CD4-positive, alpha-beta T cell (primary cell): ENCODE measurements at regions not wholly inside any gene's neighbourhood (a gene's known extent, or its start where the extent isn't known, plus 50 kb on each side); places are given as distances from the start of the nearest gene placed in this dataset.

Experiments used
- ATAC-seq: fragments of 200-7000 bp; cut with Tn5 transposase; one replicate; pipeline ENCODE4 v1.10.0; 2022; ENCODE audit warnings: mild to moderate bottlenecking; ENCODE audit not compliant: poor library complexity
- CTCF ChIA-PET: fragments of 350-600 bp; sonication (Branson Sonifier 250); formaldehyde crosslinking; loops from one replicate; lab custom pipeline; 2021; ENCODE audit warnings: antibody characterized with exemption, inconsistent platforms; lab: Charles Lee
- POLR2A ChIA-PET: fragments of 350-600 bp; sonication (Branson Sonifier 250); formaldehyde crosslinking; loops from one replicate; lab custom pipeline; 2021; ENCODE audit warnings: antibody characterized with exemption, inconsistent platforms; lab: Charles Lee
- DNase-seq, 14 experiments: peaks; one replicate each; pipeline ENCODE4 v3.0.0-alpha.2; 2013 to 2020; ENCODE audit warnings: mixed read lengths in 2 of 14
- H3K27ac ChIP-seq, 2 donors: one replicate each; pipeline versions ENCODE4 v1.5.1 to v1.7.0; 2013; ENCODE audit warnings: low read length in 2 of 2, low read depth in 1 of 2, mild to moderate bottlenecking in 1 of 2
- H3K27me3 ChIP-seq, 2 experiments: 1 replicate in 1 of 2; 2 replicates in 1 of 2; pipeline versions ENCODE4 v1.6.1 to v1.7.0; 2013; ENCODE audit warnings: low read length in 2 of 2, control low read depth in 1 of 2, mild to moderate bottlenecking in 1 of 2, moderate library complexity in 1 of 2; ENCODE audit not compliant: insufficient read depth in 2 of 2, control insufficient read depth in 1 of 2
- H3K36me3 ChIP-seq: one replicate; pipeline ENCODE4 v1.6.1; 2013; ENCODE audit warnings: low read length, control low read depth; ENCODE audit not compliant: insufficient read depth
- H3K4me1 ChIP-seq: one replicate; pipeline ENCODE4 v1.6.1; 2013; ENCODE audit warnings: low read length, control low read depth; ENCODE audit not compliant: insufficient read depth
- H3K4me3 ChIP-seq: one replicate; pipeline ENCODE4 v1.5.1; 2013; ENCODE audit warnings: mild to moderate bottlenecking, low read length, moderate library complexity
- H3K9me3 ChIP-seq, 2 experiments: 1 replicate in 1 of 2; 2 replicates in 1 of 2; pipeline versions ENCODE4 v1.6.1 to v1.7.0; 2013; ENCODE audit warnings: low read length in 2 of 2, mild to moderate bottlenecking in 2 of 2, control low read depth in 1 of 2, moderate library complexity in 1 of 2; ENCODE audit not compliant: control insufficient read depth in 1 of 2, insufficient read depth in 1 of 2
- H3K27ac Mint-ChIP-seq: one replicate; pipeline ENCODE4 v1.8.0; 2020; ENCODE audit warnings: mixed read lengths
- H3K27me3 Mint-ChIP-seq: one replicate; pipeline ENCODE4 v1.8.0; 2021; ENCODE audit warnings: mixed read lengths
- H3K36me3 Mint-ChIP-seq: one replicate; pipeline ENCODE4 v1.8.0; 2021; ENCODE audit warnings: low read depth, mixed read lengths
- H3K4me1 Mint-ChIP-seq: one replicate; pipeline ENCODE4 v1.8.0; 2021; ENCODE audit warnings: low read depth, mixed read lengths
- H3K4me3 Mint-ChIP-seq: one replicate; pipeline ENCODE4 v1.8.0; 2020; ENCODE audit warnings: mild to moderate bottlenecking, mixed read lengths
- H3K9me3 Mint-ChIP-seq: one replicate; pipeline ENCODE4 v1.8.0; 2020; ENCODE audit warnings: mixed read lengths
- CTCF ChIP-seq: fragments of 200-600 bp; IDR thresholded peaks from one replicate; pipeline ENCODE4 v1.8.0; 2022; ENCODE audit warnings: antibody characterized with exemption, mild to moderate bottlenecking
- intact Hi-C, 2 experiments: fragments of 100-400 bp; cut with DNase I in 1 of 2; cut with micrococcal nuclease in 1 of 2; formaldehyde crosslinking; loops; one replicate each; pipeline versions ENCODE4 v1.15.1 to v1.9.0; 2023 to 2025; cut with DNase I, micrococcal nuclease

DNA sequence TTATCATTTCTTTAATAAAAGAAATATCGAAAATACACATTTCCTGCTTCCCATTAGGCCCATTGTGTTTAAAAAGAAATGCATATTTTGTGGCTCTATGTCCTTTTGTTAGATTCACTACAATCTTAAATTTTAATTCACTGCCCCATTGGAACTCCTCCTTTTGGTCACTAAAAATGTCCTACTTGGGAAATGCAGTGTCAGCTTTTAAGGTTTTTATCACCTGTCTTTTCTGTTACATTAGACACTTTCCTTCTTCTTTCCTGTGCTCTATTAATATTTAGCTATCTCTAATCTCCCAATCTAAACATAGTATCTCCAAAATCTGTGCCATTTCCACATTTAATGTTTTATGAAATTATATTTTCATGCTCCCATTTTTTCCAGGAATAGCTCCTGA lies 164.9 kb upstream of the SPOCK3 start:
- Mint-ChIP-seq H3K4me3 (no peak overlapping the region), H3K27me3 (no peaks in the 10 kb centered on the region), H3K36me3 (no peaks in the 10 kb centered on the region), H3K4me1 (no peaks in the 10 kb centered on the region), H3K9me3 (no peaks in the 10 kb centered on the region), H3K27ac (no peak overlapping the region)
- no peak overlapping the region for H3K4me3 ChIP-seq
- ChIA-PET CTCF (no interaction called here), POLR2A (no interaction called here)
- H3K27ac ChIP-seq = no peak overlapping the region
- DNase-seq (no peak), ATAC-seq (no peak)
- H3K9me3 ChIP-seq = no peaks in the 10 kb centered on the region
- no peaks in the 10 kb centered on the region for H3K36me3 ChIP-seq
- no peak for TF ChIP-seq CTCF
- H3K4me1 ChIP-seq = no peaks in the 10 kb centered on the region
- intact Hi-C loops = no loop called here
- H3K27me3 ChIP-seq = no peaks in the 10 kb centered on the region

DNA sequence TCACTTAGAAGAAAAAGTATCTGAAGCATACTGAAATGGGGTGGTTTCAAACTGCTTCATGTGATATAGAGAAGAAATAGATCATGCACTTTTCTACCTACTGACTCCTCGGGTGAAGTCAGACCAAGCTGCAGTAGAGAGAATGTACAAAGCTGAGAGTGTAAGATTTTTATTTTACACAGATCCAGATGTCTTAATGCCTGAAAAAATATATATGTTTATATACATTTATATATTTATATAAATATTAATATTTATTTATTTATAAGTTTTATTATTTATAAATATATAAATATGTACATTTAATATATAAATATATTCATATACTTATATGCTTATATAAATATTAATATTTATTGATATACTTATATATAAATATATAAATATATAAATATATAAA lies 171.9 kb upstream of the SPOCK3 start:
- TF ChIP-seq CTCF = no peak
- no peaks in the 10 kb centered on the region for H3K36me3 ChIP-seq

DNA sequence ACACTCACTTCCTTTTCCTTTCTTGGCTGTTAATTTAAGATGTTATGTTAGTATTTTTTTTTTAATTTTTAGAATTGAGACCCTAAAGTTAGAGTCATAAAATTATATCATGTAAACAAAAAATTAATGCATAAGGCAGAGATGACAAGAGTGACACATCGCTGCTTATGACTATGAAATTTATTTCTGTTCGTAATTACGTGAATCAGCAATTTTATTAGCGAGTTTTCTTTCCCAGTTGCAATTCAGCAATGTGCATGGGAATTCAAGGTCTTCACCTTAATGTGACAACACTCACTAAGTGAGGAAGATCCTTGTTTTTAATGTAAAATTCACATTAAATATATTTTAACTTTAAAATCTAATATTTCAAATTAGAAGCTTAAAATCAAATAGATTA lies 181.2 kb upstream of the SPOCK3 start:
- ATAC-seq (no peak), DNase-seq (no peak)
- TF ChIP-seq CTCF = no peak
- Mint-ChIP-seq H3K9me3 (peaks cover 2% of the 10 kb centered on the region), H3K27ac (no peak overlapping the region), H3K36me3 (no peaks in the 10 kb centered on the region), H3K27me3 (no peaks in the 10 kb centered on the region), H3K4me1 (no peaks in the 10 kb centered on the region), H3K4me3 (no peak overlapping the region)
- Histone ChIP-seq H3K4me1 (no peaks in the 10 kb centered on the region), H3K36me3 (no peaks in the 10 kb centered on the region), H3K9me3 (no peaks in the 10 kb centered on the region), H3K27ac (no peak overlapping the region), H3K27me3 (no peaks in the 10 kb centered on the region), H3K4me3 (no peak overlapping the region)
- POLR2A ChIA-PET = no interaction called here
- intact Hi-C loops = no loop called here
- CTCF ChIA-PET = no interaction called here

More for the DNA sequence above, 171.9 kb upstream of the SPOCK3 start:
- Mint-ChIP-seq H3K27ac (no peak overlapping the region), H3K4me1 (no peaks in the 10 kb centered on the region), H3K9me3 (no peaks in the 10 kb centered on the region), H3K36me3 (no peaks in the 10 kb centered on the region), H3K4me3 (no peak overlapping the region), H3K27me3 (no peaks in the 10 kb centered on the region)
- no peak overlapping the region for H3K4me3 ChIP-seq
- H3K27ac ChIP-seq = no peak overlapping the region
- no peaks in the 10 kb centered on the region for H3K27me3 ChIP-seq
- no peaks in the 10 kb centered on the region for H3K9me3 ChIP-seq
- POLR2A ChIA-PET = no interaction called here
- CTCF ChIA-PET = no interaction called here
- intact Hi-C loops = no loop called here
- DNase-seq (no peak), ATAC-seq (no peak)
- H3K4me1 ChIP-seq = no peaks in the 10 kb centered on the region
